Activated CD4-positive, alpha-beta T cell treated with anti-CD3 and anti-CD28 coated beads for 1 hour (primary cell): ENCODE measurements at regions not wholly inside any gene's neighbourhood (a gene's known extent, or its start where the extent isn't known, plus 50 kb on each side); places are given as distances from the start of the nearest gene placed in this dataset.

Experiments
- DNase-seq: peaks from one replicate; pipeline ENCODE4 v3.0.0-alpha.2; 2020

- no peak for DNase-seq
These were observed 829.4 kb upstream of the ALCAM start for GRCh38 chr3:104537323-104537722.

GRCh38 chr3:104546301-104546700 lies 820.4 kb upstream of the ALCAM start:
- no peak for DNase-seq

GRCh38 chr3:104547031-104547430 lies 819.7 kb upstream of the ALCAM start:
- DNase-seq: no peak

- DNase-seq: no peak
These were observed 818.3 kb upstream of the ALCAM start for GRCh38 chr3:104548401-104548800.

GRCh38 chr3:104549099-104549714 lies 817.5 kb upstream of the ALCAM start:
- no peak for DNase-seq

- no peak for DNase-seq
These were observed 813.6 kb upstream of the ALCAM start for GRCh38 chr3:104553121-104553520.

GRCh38 chr3:104554425-104554824 lies 812.3 kb upstream of the ALCAM start:
- DNase-seq: no peak

GRCh38 chr3:104555728-104556127 lies 811.0 kb upstream of the ALCAM start:
- no peak for DNase-seq

- DNase-seq: no peak
These were observed 810.2 kb upstream of the ALCAM start for GRCh38 chr3:104556372-104557078.

- no peak for DNase-seq
These were observed 805.4 kb upstream of the ALCAM start for GRCh38 chr3:104561324-104561723.

- DNase-seq: peak; percentile 17
These were observed 802.6 kb upstream of the ALCAM start for GRCh38 chr3:104564045-104564643.

- no peak for DNase-seq
These were observed 800.7 kb upstream of the ALCAM start for GRCh38 chr3:104566054-104566453.

GRCh38 chr3:104575634-104576033 lies 791.1 kb upstream of the ALCAM start:
- DNase-seq: no peak

- DNase-seq: no peak
These were observed 788.2 kb upstream of the ALCAM start for GRCh38 chr3:104578558-104578957.

GRCh38 chr3:104582092-104582491 lies 784.6 kb upstream of the ALCAM start:
- DNase-seq: no peak

- no peak for DNase-seq
These were observed 782.0 kb upstream of the ALCAM start for GRCh38 chr3:104584682-104585081.

- DNase-seq: no peak
These were observed 780.4 kb upstream of the ALCAM start for GRCh38 chr3:104586344-104586743.

GRCh38 chr3:104588442-104588841 lies 778.3 kb upstream of the ALCAM start:
- DNase-seq: no peak

GRCh38 chr3:104591776-104592175 lies 774.9 kb upstream of the ALCAM start:
- DNase-seq: no peak

- no peak for DNase-seq
These were observed 772.2 kb upstream of the ALCAM start for GRCh38 chr3:104594491-104594890.

GRCh38 chr3:104596054-104596453 lies 770.7 kb upstream of the ALCAM start:
- DNase-seq: no peak

GRCh38 chr3:104596551-104596950 lies 770.2 kb upstream of the ALCAM start:
- DNase-seq: no peak

- DNase-seq: no peak
These were observed 767.7 kb upstream of the ALCAM start for GRCh38 chr3:104598848-104599511.
